WTC11 (cell line): ENCODE measurements at regions not wholly inside any gene's neighbourhood (a gene's known extent, or its start where the extent isn't known, plus 50 kb on each side); places are given as distances from the start of the nearest gene placed in this dataset.

ENCODE experiments used
- ATAC-seq: fragments of 200-7000 bp; cut with Tn5 transposase; 2 replicates; pipeline ENCODE4 v1.10.0; 2021; ENCODE audit warnings: mild to moderate bottlenecking, moderate library complexity
- CTCF ChIA-PET: fragments of 300-600 bp; sonication (Branson Sonifier 250); formaldehyde crosslinking; loops from one replicate; lab custom pipeline; 2021; ENCODE audit warnings: antibody characterized with exemption; lab: Charles Lee
- POLR2A ChIA-PET: fragments of 350-600 bp; sonication (Branson Sonifier 250); formaldehyde crosslinking; loops from one replicate; lab custom pipeline; 2021; ENCODE audit warnings: antibody characterized with exemption; lab: Charles Lee
- DNase-seq: peaks from one replicate; pipeline ENCODE4 v3.0.0; 2021; ENCODE audit warnings: low spot score
- H3K27ac Mint-ChIP-seq: 2 replicates; pipeline ENCODE4 v1.8.0; 2021; ENCODE audit warnings: mixed read lengths
- H3K27me3 Mint-ChIP-seq: 2 replicates; pipeline ENCODE4 v1.8.0; 2021; ENCODE audit warnings: low read depth, mild to moderate bottlenecking, moderate library complexity, mixed read lengths
- H3K36me3 Mint-ChIP-seq: 2 replicates; pipeline ENCODE4 v1.8.0; 2021; ENCODE audit warnings: mixed read lengths
- H3K4me1 Mint-ChIP-seq: 2 replicates; pipeline ENCODE4 v1.8.0; 2022; ENCODE audit warnings: mixed read lengths
- H3K4me3 Mint-ChIP-seq: 2 replicates; pipeline ENCODE4 v1.8.0; 2021; ENCODE audit warnings: mild to moderate bottlenecking, moderate library complexity, mixed read lengths
- H3K9me3 Mint-ChIP-seq: 2 replicates; pipeline ENCODE4 v1.8.0; 2021; ENCODE audit warnings: mixed read lengths
- CTCF ChIP-seq: fragments of 200-600 bp; IDR thresholded peaks from 2 replicates; pipeline ENCODE4 v1.8.0; 2022; ENCODE audit warnings: antibody characterized with exemption
- E2F1 ChIP-seq: sonication (generic); formaldehyde crosslinking; IDR thresholded peaks from 2 replicates; pipeline ENCODE4 v1.8.0; 2022; ENCODE audit warnings: mild to moderate bottlenecking, missing genetic modification reagents
- ELF4 ChIP-seq: sonication (generic); formaldehyde crosslinking; IDR thresholded peaks from 2 replicates; pipeline ENCODE4 v1.8.1; 2022; ENCODE audit warnings: low read depth, mild to moderate bottlenecking, moderate library complexity, missing genetic modification reagents
- EMX1 ChIP-seq: fragments of 250-450 bp; sonication (Bioruptor Pico); IDR thresholded peaks from 2 replicates; pipeline ENCODE4 v1.8.0; 2021; ENCODE audit warnings: mild to moderate bottlenecking
- ERG ChIP-seq: fragments of 250-450 bp; sonication (Bioruptor Pico); IDR thresholded peaks from 2 replicates; pipeline ENCODE4 v1.8.0; 2021; ENCODE audit warnings: mild to moderate bottlenecking
- FOXJ3 ChIP-seq: sonication (generic); formaldehyde crosslinking; IDR thresholded peaks from 2 replicates; pipeline ENCODE4 v1.9.0; 2021; ENCODE audit warnings: missing genetic modification reagents, mild to moderate bottlenecking, borderline replicate concordance
- FOXP1 ChIP-seq: sonication (generic); formaldehyde crosslinking; IDR thresholded peaks from 2 replicates; pipeline ENCODE4 v1.8.0; 2022; ENCODE audit warnings: missing genetic modification reagents, mild to moderate bottlenecking, moderate library complexity, borderline replicate concordance
- JAZF1 ChIP-seq: fragments of 250-450 bp; sonication (Bioruptor Pico); IDR thresholded peaks from 2 replicates; pipeline ENCODE4 v1.9.0; 2021; ENCODE audit warnings: moderate library complexity, mild to moderate bottlenecking, inconsistent platforms
- JUN ChIP-seq: sonication (generic); formaldehyde crosslinking; IDR thresholded peaks from 2 replicates; pipeline ENCODE4 v1.8.0; 2023; ENCODE audit warnings: mild to moderate bottlenecking, missing genetic modification reagents
- MXD4 ChIP-seq: fragments of 250-450 bp; sonication (Bioruptor Pico); IDR thresholded peaks from 2 replicates; pipeline ENCODE4 v1.8.0; 2021; ENCODE audit warnings: mild to moderate bottlenecking, moderate library complexity, borderline replicate concordance
- NR3C1 ChIP-seq: sonication (generic); formaldehyde crosslinking; conservative IDR thresholded peaks from 2 replicates; pipeline ENCODE4 v1.8.1; 2023; ENCODE audit warnings: low read depth, mild to moderate bottlenecking, missing genetic modification reagents
- SP1 ChIP-seq: sonication (generic); formaldehyde crosslinking; conservative IDR thresholded peaks from 2 replicates; pipeline ENCODE4 v1.8.1; 2022; ENCODE audit warnings: missing genetic modification reagents
- USF1 ChIP-seq: sonication (generic); formaldehyde crosslinking; IDR thresholded peaks from 2 replicates; pipeline ENCODE4 v1.8.0; 2022; ENCODE audit warnings: mild to moderate bottlenecking, missing genetic modification reagents
- ZBTB21 ChIP-seq: sonication (generic); formaldehyde crosslinking; IDR thresholded peaks from 2 replicates; pipeline ENCODE4 v1.8.1; 2023; ENCODE audit warnings: mild to moderate bottlenecking, missing genetic modification reagents, borderline replicate concordance
- ZBTB43 ChIP-seq: sonication (generic); formaldehyde crosslinking; IDR thresholded peaks from 2 replicates; pipeline ENCODE4 v1.8.1; 2023; ENCODE audit warnings: mild to moderate bottlenecking, missing genetic modification reagents
- ZNF317 ChIP-seq: sonication (generic); formaldehyde crosslinking; IDR thresholded peaks from 2 replicates; pipeline ENCODE4 v1.8.1; 2023; ENCODE audit warnings: low read depth, mild to moderate bottlenecking, moderate library complexity, missing genetic modification reagents, borderline replicate concordance
- ZNF671 ChIP-seq: fragments of 250-450 bp; sonication (Bioruptor Pico); IDR thresholded peaks from 2 replicates; pipeline ENCODE4 v1.8.0; 2021; ENCODE audit warnings: mild to moderate bottlenecking
- ZSCAN18 ChIP-seq: fragments of 250-450 bp; sonication (Bioruptor Pico); IDR thresholded peaks from 2 replicates; pipeline ENCODE4 v2.1.2; 2022; ENCODE audit warnings: mild to moderate bottlenecking, moderate library complexity

DNA sequence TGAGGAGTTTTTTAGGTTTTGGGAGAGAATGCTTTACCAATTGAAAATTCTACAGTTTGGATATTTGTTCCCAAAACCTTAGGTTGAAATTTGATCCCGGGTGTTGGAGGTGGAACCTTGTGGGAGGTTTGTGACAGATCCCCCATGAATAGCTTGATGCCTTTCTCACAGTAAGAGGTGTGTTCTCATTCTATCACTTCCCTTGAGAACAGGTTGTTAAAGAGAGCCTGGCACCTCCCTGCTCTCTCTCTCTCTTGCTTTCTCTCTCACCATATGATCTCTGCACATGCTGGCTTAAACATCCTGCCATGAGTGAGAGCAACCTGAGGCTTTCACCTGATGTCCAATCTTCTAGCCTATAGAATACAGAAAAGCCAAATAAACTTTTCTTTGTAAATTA lies 1475.5 kb upstream of the AGA start:
- no peak for DNase-seq
- Mint-ChIP-seq H3K4me3 (peak overlapping the region; percentile 1; the same call in 1 of the 2 replicates), H3K9me3 (peaks cover 13% of the 10 kb centered on the region), H3K4me1 (peaks cover 19% of the 10 kb centered on the region), H3K27me3 (no peaks in the 10 kb centered on the region), H3K36me3 (peaks cover 10% of the 10 kb centered on the region), H3K27ac (peak overlapping the region; percentile 77)
- ChIA-PET POLR2A (no interaction called here), CTCF (interaction anchor here (0.9 kb wide), 1 partner anchor 12 kb away, joined by 3 read pairs; no protein-coding TSS in a partner anchor)
- 0 out of 2 replicates have a peak, but pooled peaks have one; percentile 35 for TF ChIP-seq SP1 (CRISPR knock-in tag)
- no peak for TF ChIP-seq EMX1 (CRISPR knock-in tag)
- peak; percentile 100 for ATAC-seq

GRCh38 chr4:178937130-178937529 lies 1494.9 kb upstream of the AGA start:
- Mint-ChIP-seq H3K27me3 (no peaks in the 10 kb centered on the region), H3K4me3 (no peak overlapping the region), H3K27ac (no peak overlapping the region), H3K36me3 (no peaks in the 10 kb centered on the region), H3K9me3 (peaks cover 13% of the 10 kb centered on the region), H3K4me1 (peaks cover 7% of the 10 kb centered on the region)
- ATAC-seq, result no peak
- DNase-seq, result no peak
- TF ChIP-seq ZNF671 (CRISPR knock-in tag) (no peak), USF1 (no peak), MXD4 (CRISPR knock-in tag) (no peak), CTCF (no peak), ZNF317 (CRISPR knock-in tag) (no peak), JAZF1 (CRISPR knock-in tag) (no peak), E2F1 (CRISPR knock-in tag) (no peak), FOXP1 (no peak), JUN (CRISPR knock-in tag) (no peak), ZSCAN18 (CRISPR knock-in tag) (no peak)
- CTCF ChIA-PET, result no interaction called here
- POLR2A ChIA-PET, result interaction anchor here (0.7 kb wide), 1 partner anchor 620 kb away, joined by 3 read pairs; no protein-coding TSS in a partner anchor

- Mint-ChIP-seq H3K36me3 (no peaks in the 10 kb centered on the region), H3K27me3 (no peaks in the 10 kb centered on the region), H3K4me1 (peaks cover 23% of the 10 kb centered on the region), H3K27ac (no peak overlapping the region), H3K4me3 (no peak overlapping the region), H3K9me3 (peaks cover 10% of the 10 kb centered on the region)
- ChIA-PET CTCF (no interaction called here), POLR2A (no interaction called here)
- ATAC-seq (peak; percentile 74), DNase-seq (peak; percentile 49)
- no peak for TF ChIP-seq FOXJ3
- TF ChIP-seq ZBTB21 (CRISPR knock-in tag), result no peak
- no peak for TF ChIP-seq ZBTB43 (CRISPR knock-in tag)
- no peak for TF ChIP-seq ERG (CRISPR knock-in tag)
- no peak for TF ChIP-seq ELF4 (CRISPR knock-in tag)
- TF ChIP-seq NR3C1 (CRISPR knock-in tag), result no peak
- no peak for TF ChIP-seq E2F1 (CRISPR knock-in tag)
These were observed 1499.7 kb upstream of the AGA start for GRCh38 chr4:178941975-178942374.
